Activated B cell treated with CpG ODN at 0.5 μM for 24 hours (primary cell): ENCODE measurements at regions not wholly inside any gene's neighbourhood (a gene's known extent, or its start where the extent isn't known, plus 50 kb on each side); places are given as distances from the start of the nearest gene placed in this dataset.

ENCODE experiments used
- ATAC-seq: fragments of 200-7000 bp; cut with Tn5 transposase; one replicate; pipeline ENCODE4 v1.10.0; 2021; ENCODE audit warnings: low read depth, mild to moderate bottlenecking, moderate library complexity
- CTCF ChIA-PET: fragments of 350-600 bp; sonication (Branson Sonifier 250); formaldehyde crosslinking; loops from one replicate; lab custom pipeline; 2021; ENCODE audit warnings: antibody characterized with exemption; lab: Charles Lee
- POLR2A ChIA-PET: fragments of 350-600 bp; sonication (Branson Sonifier 250); formaldehyde crosslinking; loops from one replicate; lab custom pipeline; 2021; ENCODE audit warnings: antibody characterized with exemption; lab: Charles Lee
- DNase-seq: peaks from one replicate; pipeline ENCODE4 v3.0.0; 2022
- H3K27ac Mint-ChIP-seq: one replicate; pipeline ENCODE4 v1.8.0; 2020; ENCODE audit warnings: mixed read lengths
- H3K27me3 Mint-ChIP-seq: one replicate; pipeline ENCODE4 v1.8.0; 2021; ENCODE audit warnings: mixed read lengths
- H3K36me3 Mint-ChIP-seq: one replicate; pipeline ENCODE4 v1.8.0; 2021; ENCODE audit warnings: low read depth, mixed read lengths
- H3K4me1 Mint-ChIP-seq: one replicate; pipeline ENCODE4 v1.8.0; 2021; ENCODE audit warnings: mixed read lengths
- H3K4me3 Mint-ChIP-seq: one replicate; pipeline ENCODE4 v1.8.0; 2020; ENCODE audit warnings: mild to moderate bottlenecking, mixed read lengths
- H3K9me3 Mint-ChIP-seq: one replicate; pipeline ENCODE4 v1.8.0; 2020; ENCODE audit warnings: mixed read lengths
- intact Hi-C: fragments of 100-400 bp; cut with micrococcal nuclease; formaldehyde crosslinking; loops from one replicate; pipeline ENCODE4 v1.15.1; 2024
- TF ChIP-seq, protein P1 (sequence below): fragments of 200-600 bp; IDR thresholded peaks from one replicate; pipeline ENCODE4 v1.8.0; 2022; ENCODE audit warnings: antibody characterized with exemption, mild to moderate bottlenecking

- ChIA-PET CTCF (no interaction called here), POLR2A (no interaction called here)
- TF ChIP-seq, protein P1, sequence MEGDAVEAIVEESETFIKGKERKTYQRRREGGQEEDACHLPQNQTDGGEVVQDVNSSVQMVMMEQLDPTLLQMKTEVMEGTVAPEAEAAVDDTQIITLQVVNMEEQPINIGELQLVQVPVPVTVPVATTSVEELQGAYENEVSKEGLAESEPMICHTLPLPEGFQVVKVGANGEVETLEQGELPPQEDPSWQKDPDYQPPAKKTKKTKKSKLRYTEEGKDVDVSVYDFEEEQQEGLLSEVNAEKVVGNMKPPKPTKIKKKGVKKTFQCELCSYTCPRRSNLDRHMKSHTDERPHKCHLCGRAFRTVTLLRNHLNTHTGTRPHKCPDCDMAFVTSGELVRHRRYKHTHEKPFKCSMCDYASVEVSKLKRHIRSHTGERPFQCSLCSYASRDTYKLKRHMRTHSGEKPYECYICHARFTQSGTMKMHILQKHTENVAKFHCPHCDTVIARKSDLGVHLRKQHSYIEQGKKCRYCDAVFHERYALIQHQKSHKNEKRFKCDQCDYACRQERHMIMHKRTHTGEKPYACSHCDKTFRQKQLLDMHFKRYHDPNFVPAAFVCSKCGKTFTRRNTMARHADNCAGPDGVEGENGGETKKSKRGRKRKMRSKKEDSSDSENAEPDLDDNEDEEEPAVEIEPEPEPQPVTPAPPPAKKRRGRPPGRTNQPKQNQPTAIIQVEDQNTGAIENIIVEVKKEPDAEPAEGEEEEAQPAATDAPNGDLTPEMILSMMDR = no peak
- Mint-ChIP-seq H3K9me3 (no peaks in the 10 kb centered on the region), H3K27ac (no peak overlapping the region), H3K27me3 (peaks cover 6% of the 10 kb centered on the region), H3K36me3 (no peaks in the 10 kb centered on the region), H3K4me3 (no peak overlapping the region), H3K4me1 (no peaks in the 10 kb centered on the region)
- ATAC-seq (no peak), DNase-seq (no peak)
- intact Hi-C loops = no loop called here
These were observed 144.4 kb downstream of the MAGEB17 start for GRCh38 chrX:16311671-16312070.

- Mint-ChIP-seq H3K27ac (no peak overlapping the region), H3K4me3 (no peak overlapping the region)
- TF ChIP-seq, protein P1 = no peak
These were observed 145.7 kb downstream of the MAGEB17 start for GRCh38 chrX:16312761-16313623.

GRCh38 chrX:16316331-16316730, 149.1 kb downstream of the MAGEB17 start:
- Mint-ChIP-seq H3K27me3 (peaks cover 2% of the 10 kb centered on the region), H3K36me3 (no peaks in the 10 kb centered on the region), H3K27ac (no peak overlapping the region), H3K4me3 (no peak overlapping the region), H3K9me3 (no peaks in the 10 kb centered on the region), H3K4me1 (no peaks in the 10 kb centered on the region)
- CTCF ChIA-PET = no interaction called here
- DNase-seq (no peak), ATAC-seq (no peak)
- POLR2A ChIA-PET = no interaction called here
- intact Hi-C loops = no loop called here
- TF ChIP-seq, protein P1 = no peak

More at GRCh38 chrX:16312761-16313623, 145.7 kb downstream of the MAGEB17 start:
- peaks cover 6% of the 10 kb centered on the region for H3K27me3 Mint-ChIP-seq
- CTCF ChIA-PET = no interaction called here
- intact Hi-C loops = no loop called here
- H3K36me3 Mint-ChIP-seq = no peaks in the 10 kb centered on the region
- no peaks in the 10 kb centered on the region for H3K4me1 Mint-ChIP-seq
- no peaks in the 10 kb centered on the region for H3K9me3 Mint-ChIP-seq
- POLR2A ChIA-PET = no interaction called here
- DNase-seq = no peak
- no peak for ATAC-seq

- Mint-ChIP-seq H3K27ac (no peak overlapping the region), H3K36me3 (no peaks in the 10 kb centered on the region), H3K4me3 (no peak overlapping the region), H3K4me1 (no peaks in the 10 kb centered on the region), H3K9me3 (no peaks in the 10 kb centered on the region), H3K27me3 (no peaks in the 10 kb centered on the region)
- DNase-seq (no peak), ATAC-seq (no peak)
- ChIA-PET POLR2A (no interaction called here), CTCF (no interaction called here)
- intact Hi-C loops = no loop called here
- TF ChIP-seq, protein P1 = no peak
These were observed 152.6 kb downstream of the MAGEB17 start for GRCh38 chrX:16319929-16320328.

DNA sequence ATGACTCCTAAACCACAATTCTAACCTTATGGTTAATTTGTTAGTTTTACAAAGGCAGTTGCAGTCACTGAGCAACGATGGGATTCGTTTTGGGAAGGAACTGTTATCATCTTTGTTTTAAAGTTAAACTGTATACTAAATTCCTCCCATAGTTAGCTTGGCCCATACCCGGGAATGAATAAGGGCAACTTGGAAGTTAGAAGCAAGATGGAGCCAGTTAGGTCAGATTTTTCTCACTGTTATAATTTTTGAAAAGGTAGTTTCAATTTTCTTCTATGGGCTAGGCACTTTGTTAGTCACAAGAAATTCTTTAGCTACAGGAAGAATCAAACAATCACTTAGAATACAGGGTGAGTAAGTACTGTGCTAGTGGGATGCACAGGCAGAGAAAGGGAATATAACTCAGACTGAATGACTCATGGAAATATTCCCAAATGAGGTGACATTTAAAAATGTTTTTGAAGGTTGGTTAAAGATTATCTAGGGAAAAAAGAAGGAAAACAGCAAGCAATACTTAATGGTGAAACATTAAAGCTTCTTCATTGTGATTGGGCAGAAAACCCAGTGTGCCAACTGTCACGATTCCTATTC, 153.6 kb downstream of the MAGEB17 start:
- H3K4me3 Mint-ChIP-seq = no peak overlapping the region
- POLR2A ChIA-PET = no interaction called here

More for the DNA sequence above, 153.6 kb downstream of the MAGEB17 start:
- no peaks in the 10 kb centered on the region for H3K36me3 Mint-ChIP-seq
- TF ChIP-seq, protein P1 = no peak
- ATAC-seq (no peak), DNase-seq (no peak)
- H3K9me3 Mint-ChIP-seq = no peaks in the 10 kb centered on the region
- H3K27ac Mint-ChIP-seq = no peak overlapping the region
- no peaks in the 10 kb centered on the region for H3K4me1 Mint-ChIP-seq
- intact Hi-C loops = no loop called here
- no peaks in the 10 kb centered on the region for H3K27me3 Mint-ChIP-seq
- CTCF ChIA-PET = no interaction called here
